GM18502 (cell line): ENCODE measurements at regions not wholly inside any gene's neighbourhood (a gene's known extent, or its start where the extent isn't known, plus 50 kb on each side); places are given as distances from the start of the nearest gene placed in this dataset.

Experiments
- ATAC-seq: cut with Tn5 transposase; IDR thresholded peaks from one replicate; pipeline ENCODE4 v1.9.1; 2021; ENCODE audit warnings: mild to moderate bottlenecking; ENCODE audit not compliant: unreplicated experiment, poor library complexity

DNA sequence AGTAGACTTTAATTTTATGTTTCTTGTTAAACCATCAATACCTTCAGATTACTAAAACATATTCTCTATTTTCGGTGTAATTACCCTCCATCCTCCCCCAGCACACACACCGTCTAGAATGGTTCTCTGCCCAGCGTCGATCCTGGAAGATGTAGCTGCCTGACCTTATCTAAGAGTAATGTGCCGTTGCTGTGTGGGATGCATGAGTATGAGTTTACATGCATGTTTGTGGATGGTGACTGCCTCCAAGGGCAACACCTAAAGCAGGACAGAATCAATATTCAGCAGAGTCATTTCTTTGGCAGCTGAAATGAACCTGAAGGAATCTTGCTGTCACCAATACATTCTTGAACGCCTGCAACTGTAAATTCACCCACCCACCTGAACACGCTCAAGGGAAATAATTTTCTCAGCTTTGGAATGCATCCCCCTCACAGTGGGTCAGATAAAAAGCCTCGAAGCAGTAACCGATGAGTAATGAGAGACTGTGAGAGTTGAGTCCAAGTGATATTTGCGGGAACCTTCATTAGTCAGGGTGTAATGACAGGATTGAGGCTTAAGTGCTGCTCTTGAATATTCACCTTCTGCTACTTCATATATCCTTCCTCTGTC, 155.8 kb upstream of the RND3 start:
- ATAC-seq, result no peak

DNA sequence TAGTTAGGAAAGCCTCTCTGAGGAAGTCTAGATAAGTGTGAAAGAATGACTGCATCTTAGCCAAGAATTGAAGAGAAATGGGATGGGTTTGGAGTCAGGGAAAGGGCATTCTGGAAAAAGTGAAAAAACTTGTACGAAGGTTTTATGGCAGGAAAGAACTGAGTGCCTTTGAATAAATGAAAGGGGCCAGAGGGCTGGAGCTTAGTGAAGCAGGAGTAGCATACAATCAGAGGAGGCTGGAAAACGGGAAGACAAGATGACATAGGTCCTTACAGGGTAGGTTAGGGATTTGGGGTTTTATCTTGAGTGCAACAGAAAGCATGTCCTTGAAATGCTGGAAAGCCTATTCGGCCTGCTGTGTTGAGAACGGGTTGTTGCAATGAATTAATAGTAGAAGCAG, 152.6 kb upstream of the RND3 start:
- no peak for ATAC-seq

DNA sequence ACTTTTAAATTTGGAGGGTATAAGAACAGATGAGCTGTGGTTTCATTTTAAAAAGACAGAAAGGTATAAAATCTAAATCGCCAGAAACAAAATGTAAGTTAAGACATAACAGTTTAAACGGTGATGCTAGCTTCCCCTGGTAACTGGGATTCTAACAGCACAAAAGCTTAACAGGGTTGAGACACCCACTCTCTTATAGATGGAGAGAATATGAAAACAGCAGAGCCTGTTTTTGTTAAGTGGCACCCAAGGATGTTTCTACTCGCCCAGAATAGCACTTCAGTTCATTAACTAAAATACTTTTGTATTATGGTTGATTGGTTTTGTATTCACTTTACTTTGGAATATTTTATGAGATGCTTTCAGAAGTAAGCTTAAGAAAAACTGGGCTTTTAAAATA, 151.9 kb upstream of the RND3 start:
- ATAC-seq, result no peak

DNA sequence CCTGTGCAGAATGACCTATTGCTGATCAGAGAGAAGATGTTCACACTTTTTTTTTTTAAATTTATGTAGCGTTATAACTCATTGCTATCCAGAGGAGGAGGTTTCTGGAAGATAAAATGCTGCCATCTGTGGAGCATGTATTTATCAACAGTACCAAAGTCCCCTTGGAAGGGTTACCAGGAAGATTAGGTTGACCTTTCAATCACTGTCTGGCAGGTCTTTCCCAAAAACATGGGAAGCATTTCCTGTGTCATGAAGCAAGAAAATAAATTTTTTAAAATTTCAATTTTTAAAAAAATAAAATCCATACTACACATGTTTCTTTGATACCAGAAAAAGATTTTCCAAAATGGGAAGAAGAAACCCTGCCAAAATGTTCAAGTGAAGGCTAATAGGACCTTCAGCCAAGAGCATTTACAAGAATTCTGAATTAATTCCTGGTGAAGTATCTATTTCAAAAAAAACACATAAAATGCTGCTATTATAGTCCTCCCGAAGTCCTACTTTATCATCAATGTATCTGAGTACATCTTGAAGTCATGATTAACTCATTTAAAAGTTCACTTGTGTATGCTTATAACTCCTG, 143.9 kb upstream of the RND3 start:
- ATAC-seq, result no peak

DNA sequence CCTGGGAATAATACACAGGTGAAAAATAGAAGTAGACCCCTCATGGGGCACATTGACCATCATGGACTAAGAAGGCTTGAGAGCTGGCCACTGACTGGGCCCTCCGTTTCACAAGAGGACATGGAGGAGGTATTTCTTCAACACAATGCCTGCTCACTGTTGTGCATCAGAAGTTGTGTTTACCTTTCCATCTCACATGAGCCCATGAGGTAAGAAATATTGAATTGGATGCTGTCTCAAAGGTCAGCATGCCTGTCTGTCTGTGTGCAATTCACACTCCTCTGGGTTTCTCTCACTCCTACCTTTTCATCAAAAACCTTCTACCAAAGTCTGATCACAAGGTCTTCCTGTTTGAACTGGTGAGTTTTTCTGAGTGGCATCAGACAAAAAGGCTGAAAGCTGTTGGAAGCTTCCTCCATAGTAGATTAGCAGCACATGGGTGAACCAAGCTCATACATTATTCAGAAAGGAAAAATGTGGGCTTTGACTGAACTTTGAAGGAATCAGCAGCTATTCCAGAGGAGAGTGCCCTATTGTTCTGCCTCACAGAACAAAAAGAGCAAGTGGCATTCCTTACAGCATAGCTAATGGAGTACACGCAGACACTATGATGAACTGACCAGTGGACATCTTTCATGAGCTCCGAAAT, 143.2 kb upstream of the RND3 start:
- no peak for ATAC-seq

DNA sequence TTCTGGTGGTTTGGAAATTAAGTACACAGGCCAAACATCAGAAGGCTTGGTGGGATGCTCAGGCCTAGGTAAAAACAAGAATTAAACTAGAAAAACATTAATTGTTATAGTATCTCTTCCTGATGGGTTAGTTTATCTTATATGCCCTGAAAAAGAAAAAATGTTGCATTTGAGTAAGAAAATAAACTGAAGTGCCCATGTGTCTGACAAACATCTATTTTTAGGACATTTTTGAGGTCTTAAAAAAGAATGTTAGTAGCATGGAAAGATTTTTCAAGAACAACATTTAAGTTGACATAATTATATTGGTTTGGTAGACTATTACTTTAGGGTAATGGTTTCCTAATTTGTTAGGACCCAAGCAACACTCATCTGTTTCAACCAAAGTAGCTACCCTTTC, 140.1 kb upstream of the RND3 start:
- no peak for ATAC-seq

DNA sequence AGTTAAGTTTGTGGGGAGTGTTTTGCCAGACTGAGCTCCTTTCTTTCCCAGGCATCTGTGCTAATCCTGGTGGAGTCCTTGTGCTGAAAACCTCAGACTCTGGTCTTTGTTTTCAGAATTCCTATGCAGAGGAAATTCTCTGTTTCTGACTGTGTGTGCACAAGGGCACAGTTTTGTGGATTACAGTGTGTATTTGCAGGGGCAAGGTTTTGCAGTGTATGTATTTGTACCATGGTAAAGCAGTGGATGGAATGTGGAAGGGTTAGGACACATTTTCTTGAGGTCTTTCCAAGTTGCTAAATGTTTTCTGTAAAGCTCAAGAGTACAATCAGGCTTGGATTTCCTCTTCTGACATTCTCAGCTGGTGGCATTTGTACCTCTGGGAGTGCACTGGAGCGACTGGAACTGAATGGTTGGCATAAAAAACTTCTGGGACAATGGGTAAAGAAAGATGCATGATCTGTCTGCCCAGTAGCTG, 139.5 kb upstream of the RND3 start:
- no peak for ATAC-seq

DNA sequence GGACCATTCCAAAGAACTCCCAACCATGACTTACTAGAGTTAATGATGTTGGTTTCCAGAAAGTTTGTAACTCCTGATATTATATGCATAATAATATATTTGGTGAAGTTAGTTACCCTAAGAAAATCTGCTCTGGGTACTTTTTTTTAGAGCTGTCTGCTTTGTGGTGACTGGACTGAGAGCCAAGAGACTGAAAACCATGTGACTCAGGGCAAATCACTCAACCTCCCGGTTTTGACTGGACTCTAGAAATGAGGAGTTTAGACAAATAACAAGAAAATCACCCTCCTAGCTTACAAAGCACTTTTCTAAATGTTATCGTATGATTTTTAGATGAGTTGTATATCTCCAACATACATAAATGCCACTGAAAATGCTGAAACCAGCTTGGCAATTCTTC, 138.3 kb upstream of the RND3 start:
- ATAC-seq, result no peak

DNA sequence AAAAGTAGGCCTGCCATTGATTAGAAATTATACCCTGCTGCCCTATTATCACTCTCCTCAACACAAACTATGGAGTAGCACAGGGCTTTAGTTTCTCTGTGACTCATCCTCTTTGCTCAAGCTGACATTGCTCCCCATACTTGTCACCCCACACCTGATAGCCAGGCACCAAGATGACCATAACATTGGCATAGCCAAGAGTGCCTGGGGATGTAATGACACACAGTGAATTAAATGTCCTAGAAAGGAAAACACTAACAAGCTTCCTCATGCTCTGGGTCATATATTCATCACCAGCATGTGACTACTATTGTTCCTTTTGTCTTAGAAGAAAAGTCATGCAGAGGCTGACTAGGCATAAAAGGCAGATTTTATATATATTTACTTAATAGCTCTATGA, 137.8 kb upstream of the RND3 start:
- ATAC-seq, result no peak

DNA sequence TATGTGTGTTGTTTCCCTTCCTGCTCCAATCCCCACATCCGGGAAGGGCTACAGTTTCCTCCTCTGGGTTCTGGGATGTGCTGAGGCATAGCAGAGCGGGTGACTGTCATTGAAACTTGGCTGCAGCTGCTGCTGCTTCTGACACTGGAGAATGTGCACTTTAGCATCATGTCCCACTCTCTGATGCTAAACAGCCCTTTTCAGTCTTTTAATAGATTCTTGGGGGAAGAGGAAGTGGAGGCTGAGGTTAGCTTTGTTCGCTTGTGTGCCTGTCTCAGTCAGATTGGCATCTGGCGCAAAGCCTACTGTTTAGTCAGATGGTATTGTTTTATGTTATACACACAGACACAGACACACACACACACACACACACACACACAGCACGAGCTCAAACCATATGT, 136.5 kb upstream of the RND3 start:
- peak; percentile 61 for ATAC-seq

DNA sequence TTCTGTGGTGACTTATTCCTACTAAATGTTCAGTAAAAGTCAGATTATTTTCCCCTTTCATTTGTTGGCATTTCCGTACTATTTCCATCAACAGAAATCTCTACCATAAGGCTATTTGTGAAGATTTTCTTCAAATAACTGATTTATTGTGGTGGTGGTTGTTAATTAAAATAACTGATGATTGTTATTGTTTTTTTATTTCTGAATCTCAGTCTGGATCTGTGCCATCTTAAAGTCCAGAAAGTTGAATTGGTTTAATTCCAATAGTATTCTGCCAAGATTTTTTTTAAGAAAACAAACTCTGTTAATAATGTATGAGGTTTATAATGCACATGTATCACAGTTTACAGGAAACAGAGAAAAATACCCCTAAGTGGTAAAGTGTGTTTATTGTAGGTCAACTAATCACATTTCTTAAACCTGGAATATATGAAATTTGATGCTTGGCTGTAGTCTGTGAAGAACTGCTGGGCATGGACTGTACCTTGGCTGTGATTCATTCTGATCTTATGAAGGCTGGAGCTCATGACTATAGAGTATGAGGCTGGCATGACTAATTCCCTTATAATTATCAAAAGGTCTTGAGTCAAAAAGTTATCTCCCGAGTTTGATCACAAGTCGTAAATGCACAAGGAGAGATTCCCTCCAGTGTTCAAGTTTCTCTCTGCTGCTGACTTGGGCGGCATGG, 134.2 kb upstream of the RND3 start:
- no peak for ATAC-seq

DNA sequence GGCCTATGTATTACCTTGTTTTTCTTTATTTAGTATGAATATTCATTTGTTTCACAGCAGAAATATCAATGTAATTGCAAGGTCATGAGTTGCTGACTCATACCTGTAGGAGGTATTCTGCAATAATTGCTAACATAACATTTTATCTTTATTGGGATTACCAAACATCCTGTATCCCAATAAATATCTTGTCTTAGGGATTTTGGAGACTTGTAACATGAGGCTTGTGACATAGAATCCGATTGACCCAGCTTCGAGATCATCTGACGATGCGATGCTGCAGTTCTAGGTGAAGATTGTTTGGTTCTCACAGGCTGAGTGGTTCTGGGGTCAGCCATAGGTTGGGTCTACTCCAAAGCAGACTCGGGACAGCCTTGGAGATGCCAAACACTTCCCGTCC, 133.4 kb upstream of the RND3 start:
- no peak for ATAC-seq

DNA sequence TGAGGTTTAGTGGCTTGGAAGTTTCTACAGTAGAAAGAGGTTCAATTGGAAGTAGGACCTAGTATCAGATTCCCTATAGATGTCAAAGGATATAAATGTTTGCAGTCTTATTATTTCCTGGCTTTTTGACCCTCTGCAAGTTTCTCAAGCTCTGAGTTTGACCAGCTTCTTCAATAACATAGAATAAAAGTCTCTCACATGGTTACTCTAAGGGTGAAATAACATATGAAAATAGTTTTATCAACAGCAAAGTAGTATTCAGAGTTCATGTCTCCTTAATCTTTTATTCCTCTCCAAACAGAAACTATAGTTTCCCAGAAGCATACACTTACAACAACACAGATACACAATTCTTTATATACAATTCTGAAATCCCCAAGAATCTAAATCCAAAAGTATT, 132.9 kb upstream of the RND3 start:
- ATAC-seq, result no peak

DNA sequence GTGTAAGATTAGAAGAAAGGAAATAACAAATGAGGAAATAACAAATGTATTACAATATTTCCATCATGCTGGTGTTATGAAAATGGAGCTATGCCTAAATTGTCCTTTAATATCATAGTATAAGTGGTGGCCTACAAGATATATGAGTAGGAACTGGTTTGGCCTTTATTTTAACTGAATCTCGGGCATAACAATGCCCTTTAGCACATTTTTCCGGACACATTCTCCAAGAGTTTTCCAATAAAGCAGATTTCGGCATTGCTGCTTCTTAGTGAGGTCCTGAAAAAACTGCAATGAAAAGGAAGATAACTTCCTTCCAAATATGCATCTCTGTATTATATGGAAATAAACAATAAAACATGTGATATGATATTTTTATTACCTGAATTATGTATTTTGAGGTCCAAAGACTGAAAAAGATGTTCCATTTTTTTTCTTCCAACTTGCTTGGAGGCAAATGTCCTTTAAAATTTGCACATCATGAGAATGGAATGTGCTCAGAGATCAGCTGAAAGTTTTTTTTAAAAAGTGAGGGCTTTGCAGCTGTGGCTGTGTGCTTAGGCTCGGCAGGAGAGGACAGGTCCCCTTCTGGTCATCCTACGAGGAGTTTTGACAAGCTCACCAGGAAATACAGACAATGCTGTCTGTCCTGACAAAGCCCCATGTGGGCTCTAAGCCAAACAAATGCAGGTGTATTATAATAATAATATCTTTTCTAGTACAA, 132.3 kb upstream of the RND3 start:
- ATAC-seq, result no peak

DNA sequence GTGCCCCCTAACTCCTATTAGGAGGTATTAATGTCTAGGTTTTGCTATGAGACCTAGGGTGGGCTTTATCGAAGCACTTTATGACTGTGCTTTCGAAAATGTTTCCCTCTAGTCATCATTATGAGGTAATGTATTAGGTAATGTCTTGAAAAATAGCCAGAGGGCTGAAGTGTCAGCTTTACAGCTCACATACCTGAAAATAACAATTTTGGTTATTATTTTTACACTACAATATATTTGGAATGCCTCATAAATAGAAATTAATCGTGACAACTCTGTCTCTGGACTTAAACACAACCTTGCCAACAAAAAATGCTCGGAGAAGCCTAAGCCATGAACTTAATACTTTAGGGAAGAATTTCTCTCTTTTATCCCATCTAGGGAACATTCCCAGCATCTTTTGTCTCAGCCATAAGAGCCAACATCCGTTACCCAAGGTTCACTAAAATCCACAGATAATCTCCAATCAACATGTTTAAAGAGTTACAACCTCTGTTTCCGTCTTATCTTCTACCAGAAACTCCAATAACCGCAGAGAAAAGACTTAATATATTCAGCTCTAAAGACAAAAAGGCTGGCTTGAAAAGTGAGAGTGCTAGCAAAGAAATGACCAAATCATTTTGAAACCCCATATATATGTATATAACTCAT, 130.9 kb upstream of the RND3 start:
- no peak for ATAC-seq

DNA sequence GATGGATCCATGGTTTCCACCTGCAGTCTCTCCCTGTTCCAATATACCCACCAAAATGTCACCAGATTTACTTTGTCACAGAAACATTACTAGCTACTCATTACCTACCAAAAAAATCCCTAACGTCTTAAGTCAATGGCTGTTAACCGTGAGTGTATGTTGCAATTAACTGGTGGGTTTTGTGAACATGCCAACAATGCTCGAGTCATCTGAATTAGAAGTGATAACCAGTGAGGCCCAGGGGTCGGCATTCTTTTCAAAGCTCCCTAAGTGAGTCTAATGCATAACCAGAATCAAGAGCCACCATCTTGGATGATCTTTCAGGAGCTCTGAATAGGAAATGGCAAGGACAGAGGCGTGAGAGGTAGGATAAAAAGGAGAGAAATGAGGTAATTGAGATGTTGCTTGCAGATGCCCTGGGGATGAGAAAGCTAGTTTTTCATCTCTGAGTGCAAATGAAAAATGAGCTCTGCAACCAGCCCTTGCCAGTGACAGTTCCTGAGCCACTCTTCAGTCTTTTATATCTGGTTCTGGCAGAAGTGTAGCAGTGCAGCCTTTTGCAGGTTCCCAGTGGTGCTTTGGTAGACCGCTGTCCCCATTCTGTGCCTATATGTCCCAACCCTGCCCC, 130.0 kb upstream of the RND3 start:
- ATAC-seq, result no peak

DNA sequence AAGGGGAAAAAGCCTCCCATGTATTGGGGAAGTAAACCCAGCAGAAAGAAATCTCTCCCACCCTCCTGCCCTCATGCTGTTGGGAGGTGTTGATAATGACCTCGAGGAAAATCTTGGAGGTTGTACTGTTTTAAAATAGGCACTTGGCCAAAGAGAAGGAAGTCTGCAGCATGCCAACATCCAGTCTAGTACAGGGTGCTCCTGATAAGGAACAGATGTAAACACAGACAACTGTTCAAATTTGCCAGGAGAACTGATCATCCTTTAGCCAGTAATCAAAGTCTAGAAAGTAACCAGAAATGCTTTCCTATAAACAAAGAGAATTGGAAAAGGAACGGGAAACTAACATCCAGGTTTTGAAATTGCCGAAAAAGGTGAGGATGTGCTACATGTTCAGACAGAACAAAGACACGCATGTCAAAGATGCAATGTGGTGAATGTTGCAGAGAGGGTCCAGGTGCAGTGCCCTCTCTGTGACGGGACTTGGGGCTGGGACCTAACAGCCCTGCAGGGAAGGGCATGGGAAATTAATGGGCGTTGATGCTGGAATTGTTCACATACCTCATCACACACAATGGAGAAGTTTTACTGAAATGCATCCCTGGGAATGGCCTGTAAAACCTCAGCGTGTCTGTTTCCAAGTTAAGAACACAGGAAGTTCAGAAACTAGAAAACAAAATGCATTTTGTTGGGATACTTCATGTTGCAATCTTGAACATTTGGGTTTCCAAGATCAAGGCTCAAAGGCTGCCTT, 125.7 kb upstream of the RND3 start:
- no peak for ATAC-seq

DNA sequence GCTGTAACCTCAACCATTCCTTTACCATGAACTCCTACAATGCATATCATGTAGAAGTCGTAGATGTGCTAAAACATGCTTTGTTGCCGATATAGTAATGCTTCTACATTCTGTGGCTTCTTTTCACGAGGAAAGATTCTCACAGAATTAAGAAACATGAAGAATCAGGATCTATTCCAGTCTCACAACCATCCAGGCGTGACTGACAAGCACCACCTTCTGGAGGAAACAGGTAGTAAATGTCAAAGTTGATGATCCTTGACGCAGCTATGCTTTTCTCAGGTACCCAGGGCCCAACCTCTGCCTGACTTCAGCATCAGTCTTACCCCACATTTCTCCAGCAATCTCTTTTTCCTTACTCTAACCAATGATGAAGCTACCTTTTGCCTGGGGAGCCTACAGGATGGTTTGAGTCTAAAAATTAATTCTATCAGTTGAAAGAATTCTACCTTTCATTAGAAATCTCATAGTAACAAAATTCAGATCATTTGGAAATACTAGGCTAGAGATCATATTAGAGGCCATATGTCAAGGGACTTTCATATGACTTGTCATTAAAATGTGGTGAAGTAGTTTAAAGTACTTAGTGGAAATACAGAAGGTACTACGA, 123.3 kb upstream of the RND3 start:
- ATAC-seq, result peak; percentile 78
